SIG-M5 treated with dmso at 0.1 percent for 504 hours (cell line): ENCODE measurements at regions not wholly inside any gene's neighbourhood (a gene's known extent, or its start where the extent isn't known, plus 50 kb on each side); places are given as distances from the start of the nearest gene placed in this dataset.
"Not testable (repeated sequence)": the region's sequence is repeated elsewhere in the genome, so short reads cannot be mapped to it uniquely, and the experiment has no call there.

Experiments used
- DNase-seq: peaks from one replicate; lab custom pipeline; 2025; ENCODE audit not compliant: unreplicated experiment; lab: John Stamatoyannopoulos, UW

DNA sequence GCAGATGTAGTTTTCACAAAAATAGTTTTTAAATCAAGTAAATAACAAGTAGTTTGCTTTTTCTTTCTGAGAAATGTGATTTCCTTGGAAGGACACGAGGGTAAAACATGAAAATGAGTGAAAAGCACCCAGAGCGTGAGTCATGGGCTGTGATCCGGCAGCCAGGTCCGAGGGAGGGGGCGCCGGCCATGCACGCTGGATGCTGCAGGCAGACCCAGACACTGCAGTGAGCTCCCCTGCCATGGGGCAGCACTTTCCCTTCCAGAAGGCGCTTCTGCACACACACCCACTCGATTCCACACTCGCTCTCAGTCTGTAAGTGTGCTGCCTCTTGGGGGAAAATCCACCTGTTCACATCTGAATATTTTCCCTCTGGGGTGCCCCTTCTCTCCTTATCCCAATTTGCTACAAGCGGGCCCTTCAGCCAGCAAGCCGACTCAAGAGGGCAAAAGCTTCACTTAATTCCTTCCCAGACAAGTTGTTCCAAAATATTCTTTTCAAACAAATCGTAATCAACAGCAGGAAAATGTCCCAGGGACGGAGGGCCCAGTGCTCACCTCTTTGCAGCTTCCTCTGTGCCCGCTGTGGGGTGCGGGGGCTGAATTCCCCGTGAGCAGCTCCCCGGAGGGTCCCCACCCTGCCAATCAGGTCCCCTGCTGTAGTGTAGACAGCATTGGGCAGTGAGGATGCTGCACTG is 87.0 kb upstream of the ID2 start:
- DNase-seq: no peak

- no peak for DNase-seq
These were observed 86.4 kb upstream of the ID2 start for GRCh38 chr2:8595428-8595805.

DNA sequence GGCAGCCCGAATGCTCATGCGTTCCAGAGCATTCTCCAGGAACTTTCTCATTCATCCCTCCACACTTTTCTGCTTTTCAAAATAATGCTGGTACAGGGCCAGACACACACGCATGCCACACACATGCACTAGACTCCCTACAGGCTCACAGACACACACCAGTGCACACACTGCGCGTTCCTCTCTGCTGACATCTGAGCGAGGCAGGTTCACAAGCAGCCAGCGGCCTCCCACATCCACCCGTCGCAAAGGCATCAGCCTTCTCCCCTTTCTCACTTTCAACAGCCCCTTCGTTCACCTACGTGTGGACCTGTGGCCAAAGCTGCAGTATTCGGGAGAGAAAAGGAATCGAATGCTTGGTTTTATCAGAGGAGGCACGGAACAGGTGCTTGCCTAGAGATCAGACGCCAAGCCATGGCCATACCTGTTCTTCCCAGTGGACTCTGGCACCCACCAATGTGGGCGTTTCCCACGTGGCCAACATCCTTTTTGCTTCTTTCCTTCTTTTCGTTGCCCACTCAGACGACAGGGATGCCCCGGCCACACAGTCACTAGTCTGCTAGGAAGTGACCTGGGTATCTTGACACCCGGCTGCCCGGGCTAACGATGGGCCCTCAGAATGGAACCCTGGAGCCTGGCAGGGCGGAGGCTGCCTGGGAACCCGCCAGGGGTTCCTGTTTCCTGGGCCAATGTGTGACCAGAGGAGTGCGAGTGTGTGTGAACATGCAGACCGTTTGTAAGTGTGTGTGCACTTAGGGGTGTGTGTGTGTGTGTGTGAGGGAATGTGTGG is 85.8 kb upstream of the ID2 start:
- no peak for DNase-seq

DNA sequence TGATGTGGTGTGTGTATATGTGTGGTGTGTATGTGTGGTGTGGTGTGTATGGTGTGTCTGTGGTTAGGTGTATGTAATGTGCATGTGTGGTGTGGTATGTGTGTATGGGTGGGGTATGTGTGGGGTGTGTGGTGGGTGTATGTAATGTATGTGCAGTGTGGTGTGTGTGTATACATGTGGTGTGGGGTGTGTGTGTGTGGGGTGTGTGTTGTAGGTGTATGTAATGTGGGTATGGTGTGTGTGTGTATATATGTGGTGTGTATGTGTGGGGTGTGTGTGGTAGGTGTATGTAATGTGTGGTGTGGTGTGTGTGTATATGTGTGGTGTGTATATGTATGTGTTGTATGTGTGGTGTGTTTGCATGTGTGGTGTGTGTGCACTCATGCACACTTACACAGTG is 84.8 kb upstream of the ID2 start:
- DNase-seq: no peak

GRCh38 chr2:8597559-8598225 is 84.2 kb upstream of the ID2 start:
- no peak for DNase-seq

DNA sequence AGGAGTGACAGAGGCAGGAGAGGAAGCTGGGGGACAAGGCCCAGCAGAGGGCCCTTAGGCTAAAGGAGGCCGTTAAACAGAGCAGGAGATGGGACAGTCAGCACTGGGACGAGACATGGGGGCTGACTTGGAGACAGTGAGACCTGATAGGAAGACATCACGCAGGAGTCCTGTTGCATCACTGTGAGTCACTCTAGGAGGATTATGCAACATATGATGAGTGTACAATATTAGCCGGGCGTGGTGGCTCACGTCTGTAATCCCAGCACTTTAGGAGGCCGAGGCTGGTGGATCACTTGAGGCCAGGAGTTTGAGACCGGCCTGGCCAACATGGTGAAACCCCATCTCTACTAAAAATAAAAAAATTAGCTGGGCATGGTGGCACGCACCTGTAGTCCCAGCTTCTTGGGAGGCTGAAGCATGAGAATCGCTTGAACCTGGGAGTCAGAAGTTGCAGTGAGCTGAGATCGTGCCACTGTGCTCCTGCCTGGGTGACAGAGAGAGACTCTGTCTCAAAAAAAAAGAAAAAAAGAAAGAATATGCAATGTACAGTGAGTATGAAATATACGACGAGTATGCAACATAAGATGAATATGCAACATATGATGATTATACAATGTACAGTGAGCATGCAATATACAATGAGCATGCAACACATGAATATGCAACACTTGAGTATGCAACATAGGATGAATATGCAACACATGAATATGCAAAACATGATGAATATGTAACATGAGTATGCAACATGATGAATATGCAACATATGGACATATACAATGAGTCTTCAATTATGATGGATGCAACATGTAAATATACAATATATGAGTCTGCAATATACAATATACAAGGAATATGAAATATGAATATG is 83.3 kb upstream of the ID2 start:
- DNase-seq: peak; percentile 98

DNA sequence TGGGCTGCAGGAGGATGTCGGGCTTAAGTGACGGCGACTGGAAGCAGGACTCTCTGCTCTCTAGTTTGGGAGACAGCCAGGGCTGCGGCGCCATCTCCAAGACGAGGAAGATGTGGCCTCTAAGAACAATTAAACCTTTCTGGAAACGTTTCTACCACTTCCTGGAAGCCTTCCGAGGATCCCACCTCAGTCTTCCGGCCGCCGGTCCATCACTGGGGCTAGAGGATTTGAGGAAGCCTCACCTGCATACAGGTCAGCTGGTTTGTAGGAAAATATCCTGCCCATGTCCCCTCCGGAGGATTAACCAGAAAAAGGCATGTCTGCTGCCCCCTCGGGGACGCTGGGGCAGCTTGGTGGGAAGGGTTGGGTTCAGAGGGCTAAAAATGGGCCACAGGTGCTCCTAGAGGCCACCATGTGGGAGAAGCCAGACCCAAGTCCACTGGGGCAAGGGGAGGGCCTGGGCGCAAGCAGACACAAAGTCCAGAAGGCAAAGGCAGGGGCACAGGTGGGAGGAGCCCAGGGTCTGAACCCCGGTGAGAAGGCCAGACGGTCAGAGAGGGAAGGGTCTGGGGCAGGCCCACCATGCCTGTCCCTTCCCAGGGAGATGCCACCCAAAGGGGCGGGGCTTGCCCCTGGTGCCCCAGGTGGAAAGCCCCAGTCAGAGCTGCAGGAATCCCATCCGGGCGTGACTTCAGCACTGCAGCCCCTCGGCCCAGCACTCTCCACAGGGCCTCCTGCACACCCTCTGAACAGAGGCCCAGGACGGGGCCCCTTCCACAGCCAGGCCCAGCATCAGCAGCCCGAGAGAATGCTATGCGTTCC is 82.2 kb upstream of the ID2 start:
- no peak for DNase-seq

- DNase-seq: no peak
These were observed 81.4 kb upstream of the ID2 start for GRCh38 chr2:8600456-8600855.

DNA sequence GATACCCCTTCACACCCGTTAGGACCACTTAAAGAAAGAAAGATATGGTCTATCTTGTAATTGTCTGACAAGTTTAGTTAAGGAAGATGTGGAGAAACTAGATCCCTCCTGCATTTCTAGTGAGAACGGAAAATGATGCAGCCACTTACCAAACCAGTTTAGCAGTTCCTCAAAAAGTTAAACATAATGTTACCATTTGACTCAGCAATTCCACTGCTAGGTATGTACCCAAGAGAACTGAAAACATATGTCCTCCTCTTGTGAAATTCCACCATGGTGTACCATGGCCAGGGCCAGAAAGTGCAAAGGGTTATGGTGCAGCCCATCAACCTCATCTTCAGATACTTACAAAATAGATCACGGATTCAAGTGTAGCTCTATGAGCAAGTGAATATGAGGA is 79.0 kb upstream of the ID2 start:
- peak; percentile 84 for DNase-seq

DNA sequence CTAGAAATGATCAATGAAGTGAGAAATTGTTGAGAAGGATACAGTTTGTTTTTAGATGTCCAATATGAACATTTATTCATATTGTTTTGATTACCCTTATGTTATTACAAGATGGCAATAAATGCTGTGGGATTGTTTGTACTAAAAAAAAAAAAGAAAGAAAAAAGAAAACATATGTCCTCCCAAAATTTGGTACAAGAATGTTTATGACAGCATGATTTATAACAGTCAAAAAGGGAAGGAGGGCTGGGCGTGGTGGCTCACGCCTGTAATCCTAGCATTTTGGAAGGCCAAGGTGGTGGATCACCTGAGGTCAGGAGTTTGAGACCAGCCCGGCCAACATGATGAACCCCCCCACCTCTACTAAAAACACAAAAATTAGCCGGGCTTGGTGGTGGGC is 78.5 kb upstream of the ID2 start:
- not testable (repeated sequence) for DNase-seq

GRCh38 chr2:8604262-8604661 is 77.6 kb upstream of the ID2 start:
- no peak for DNase-seq

DNA sequence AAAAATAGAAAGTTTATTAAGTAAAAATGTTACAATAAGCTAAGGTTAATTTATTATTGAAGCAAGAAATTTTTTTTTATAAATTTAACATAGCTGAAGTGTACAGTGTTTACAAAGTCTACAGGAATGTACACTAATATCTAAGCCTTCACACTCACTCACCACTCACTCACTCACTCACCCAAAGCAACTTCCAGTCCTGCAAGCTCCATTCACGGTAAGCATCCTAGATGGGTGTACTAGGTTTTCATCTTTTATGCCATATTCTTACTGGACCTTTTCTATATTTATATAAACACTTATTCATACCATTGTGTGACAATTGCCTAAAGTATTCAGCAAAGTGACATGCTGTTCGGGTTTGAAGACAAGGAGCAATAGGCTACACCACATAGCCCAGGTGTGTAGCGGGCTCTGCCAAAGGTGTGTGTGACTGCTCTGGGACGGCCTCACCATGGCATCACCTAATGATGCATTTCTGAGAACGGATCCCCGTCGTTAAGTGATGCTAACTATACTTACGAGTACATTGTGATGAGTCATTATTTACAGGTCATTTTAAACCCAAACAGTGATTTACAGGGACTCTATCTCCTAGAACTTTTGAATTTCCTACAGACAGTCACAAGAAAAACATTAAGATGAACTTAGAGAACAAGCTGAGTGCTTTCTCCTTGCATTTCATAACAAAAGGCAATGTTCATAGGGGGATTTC is 76.3 kb upstream of the ID2 start:
- no peak for DNase-seq

- no peak for DNase-seq
These were observed 75.6 kb upstream of the ID2 start for GRCh38 chr2:8606226-8606625.

DNA sequence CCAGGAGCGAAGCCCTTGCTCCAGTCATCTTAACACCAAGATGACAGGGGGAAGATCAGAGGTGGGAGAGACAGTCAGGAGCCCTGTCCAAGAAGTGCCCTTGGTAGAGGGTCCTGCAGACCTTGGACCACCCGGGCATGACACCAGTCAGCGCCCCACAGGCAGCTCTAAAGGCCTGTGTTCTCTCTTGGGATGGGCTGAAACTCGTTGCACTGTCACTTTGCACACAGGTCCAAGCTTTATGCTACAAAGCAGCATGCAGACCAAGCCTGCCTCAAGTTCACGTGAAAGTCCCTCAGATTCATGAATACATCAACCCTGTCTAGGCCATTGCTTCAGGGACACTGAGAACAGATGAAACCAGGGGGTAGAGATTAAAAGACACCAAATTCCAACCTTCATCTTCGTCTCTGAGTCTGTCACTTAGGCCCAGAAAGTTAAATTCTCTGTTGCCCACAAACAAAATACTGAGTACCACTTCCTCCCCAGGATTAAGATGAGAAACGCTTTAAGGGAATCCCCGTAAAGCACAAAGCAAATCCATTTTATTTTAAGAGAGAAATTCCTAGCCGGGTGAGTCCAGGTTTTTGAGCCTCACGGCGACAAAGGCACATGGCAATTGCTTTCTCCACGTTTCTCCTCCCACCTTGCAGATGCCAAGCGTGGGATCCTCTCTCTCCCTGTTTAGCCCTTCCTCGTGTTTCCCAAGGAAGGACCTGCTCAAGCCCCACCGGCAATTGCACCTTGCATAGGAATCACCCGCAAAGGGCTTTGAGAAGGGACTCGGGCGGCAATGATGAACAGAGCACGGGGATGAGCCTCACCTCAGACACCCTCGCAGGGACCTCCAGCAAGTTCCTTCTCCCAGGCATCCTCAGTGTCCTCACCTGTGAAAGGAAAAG is 75.0 kb upstream of the ID2 start:
- no peak for DNase-seq

- peak; percentile 15 for DNase-seq
These were observed 74.2 kb upstream of the ID2 start for GRCh38 chr2:8607606-8608005.

DNA sequence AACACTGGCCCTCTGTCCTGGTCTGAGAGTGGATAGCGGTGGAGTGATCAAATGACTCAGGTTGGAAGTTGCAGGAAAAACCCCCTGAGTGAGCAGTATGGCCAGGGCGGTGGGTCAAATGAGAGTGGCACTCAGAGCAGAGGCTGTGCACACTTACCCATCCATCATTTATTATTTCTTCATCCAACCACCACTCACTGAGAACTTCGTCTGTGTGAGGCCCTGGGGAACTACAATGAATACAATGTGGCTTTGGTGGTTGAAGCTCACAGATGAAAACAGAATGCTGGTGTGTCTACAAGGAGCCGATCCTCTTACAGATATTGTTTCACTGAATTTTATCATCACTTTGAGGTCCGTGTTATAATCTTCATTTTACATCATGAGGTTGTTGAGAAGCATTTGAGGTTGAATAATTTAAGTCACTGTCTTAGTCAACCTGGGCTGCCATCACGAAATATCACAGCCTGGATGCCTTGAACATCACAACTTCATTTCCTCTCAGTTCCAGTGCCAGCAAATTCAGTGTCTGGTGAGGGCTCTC is 73.4 kb upstream of the ID2 start:
- DNase-seq: no peak

DNA sequence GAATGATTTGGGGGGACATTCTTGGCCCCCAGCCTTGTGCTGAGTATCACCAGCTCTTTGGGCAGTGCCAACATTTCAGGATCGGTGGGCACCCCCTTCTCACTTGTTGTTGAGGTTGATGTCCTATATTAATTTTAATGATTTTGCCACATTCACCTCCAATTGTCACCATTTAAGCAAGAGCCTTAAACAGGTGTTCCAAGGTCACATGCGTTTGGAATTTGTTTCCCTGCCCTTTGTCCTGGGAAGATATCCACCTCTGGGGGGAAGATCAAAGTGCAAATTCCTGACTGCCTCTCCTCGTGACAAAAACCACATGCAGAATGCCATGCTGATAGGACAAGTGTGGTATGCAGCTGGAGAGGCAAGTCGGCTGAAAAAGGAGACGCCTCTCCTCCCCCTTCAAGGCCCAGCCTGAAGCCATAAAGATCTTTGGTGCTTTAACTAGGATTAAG is 72.5 kb upstream of the ID2 start:
- no peak for DNase-seq

- not testable (repeated sequence) for DNase-seq
These were observed 71.1 kb upstream of the ID2 start for GRCh38 chr2:8610775-8611174.
